HS-27A (cell line): ENCODE measurements at regions not wholly inside any gene's neighbourhood (a gene's known extent, or its start where the extent isn't known, plus 50 kb on each side); places are given as distances from the start of the nearest gene placed in this dataset.
A peak's percentile ranks its signal among the peaks of the same experiment; 100 is the strongest.

ENCODE experiments used
- DNase-seq: peaks from one replicate; pipeline ENCODE4 v3.0.0-alpha.2; 2012; ENCODE audit warnings: low read depth, missing footprints

- no peak for DNase-seq
Observed at GRCh38 chr13:73618275-73618865, 515.8 kb downstream of the KLF12 start.

GRCh38 chr13:73616861-73617260 is 517.3 kb downstream of the KLF12 start:
- no peak for DNase-seq

GRCh38 chr13:73610799-73611592 is 523.2 kb downstream of the KLF12 start:
- no peak for DNase-seq

- DNase-seq: no peak
Observed at GRCh38 chr13:73608711-73609485, 525.3 kb downstream of the KLF12 start.

GRCh38 chr13:73608157-73608516 is 526.1 kb downstream of the KLF12 start:
- no peak for DNase-seq

GRCh38 chr13:73607489-73608156 is 526.6 kb downstream of the KLF12 start:
- no peak for DNase-seq

GRCh38 chr13:73603646-73604045 is 530.6 kb downstream of the KLF12 start:
- DNase-seq: no peak

GRCh38 chr13:73602295-73602694 is 531.9 kb downstream of the KLF12 start:
- DNase-seq: no peak

- no peak for DNase-seq
Observed at GRCh38 chr13:73601708-73602107, 532.5 kb downstream of the KLF12 start.

GRCh38 chr13:73599232-73600128 is 534.7 kb downstream of the KLF12 start:
- DNase-seq: no peak

- peak; percentile 29 for DNase-seq
Observed at GRCh38 chr13:73598020-73598712, 536.0 kb downstream of the KLF12 start.

GRCh38 chr13:73596382-73596781 is 537.6 kb downstream of the KLF5 start:
- DNase-seq: no peak

- no peak for DNase-seq
Observed at GRCh38 chr13:73593199-73593765, 534.5 kb downstream of the KLF5 start.

GRCh38 chr13:73591861-73592260 is 533.1 kb downstream of the KLF5 start:
- DNase-seq: no peak

GRCh38 chr13:73590795-73591194 is 532.0 kb downstream of the KLF5 start:
- DNase-seq: no peak

GRCh38 chr13:73585236-73585635 is 526.4 kb downstream of the KLF5 start:
- no peak for DNase-seq

GRCh38 chr13:73583331-73583730 is 524.5 kb downstream of the KLF5 start:
- no peak for DNase-seq

GRCh38 chr13:73580513-73581267 is 521.9 kb downstream of the KLF5 start:
- DNase-seq: no peak

- DNase-seq: no peak
Observed at GRCh38 chr13:73579574-73580274, 520.9 kb downstream of the KLF5 start.
